ENCODE measurements at regions not wholly inside any gene's neighbourhood (a gene's known extent, or its start where the extent isn't known, plus 50 kb on each side); places are given as distances from the start of the nearest gene placed in this dataset.
A peak's percentile ranks its signal among the peaks of the same experiment; 100 is the strongest.

- Histone ChIP-seq H3K27ac (no peak overlapping the region), H3K4me1 (peaks cover 0 to 11% (median 0%) of the 10 kb centered on the region in 12 donors), H3K27me3 (no peaks in the 10 kb centered on the region), H3K9me3 (no peaks in the 10 kb centered on the region), H3K36me3 (no peaks in the 10 kb centered on the region), H3K4me3 (no peak overlapping the region)
- TF ChIP-seq, protein P1, sequence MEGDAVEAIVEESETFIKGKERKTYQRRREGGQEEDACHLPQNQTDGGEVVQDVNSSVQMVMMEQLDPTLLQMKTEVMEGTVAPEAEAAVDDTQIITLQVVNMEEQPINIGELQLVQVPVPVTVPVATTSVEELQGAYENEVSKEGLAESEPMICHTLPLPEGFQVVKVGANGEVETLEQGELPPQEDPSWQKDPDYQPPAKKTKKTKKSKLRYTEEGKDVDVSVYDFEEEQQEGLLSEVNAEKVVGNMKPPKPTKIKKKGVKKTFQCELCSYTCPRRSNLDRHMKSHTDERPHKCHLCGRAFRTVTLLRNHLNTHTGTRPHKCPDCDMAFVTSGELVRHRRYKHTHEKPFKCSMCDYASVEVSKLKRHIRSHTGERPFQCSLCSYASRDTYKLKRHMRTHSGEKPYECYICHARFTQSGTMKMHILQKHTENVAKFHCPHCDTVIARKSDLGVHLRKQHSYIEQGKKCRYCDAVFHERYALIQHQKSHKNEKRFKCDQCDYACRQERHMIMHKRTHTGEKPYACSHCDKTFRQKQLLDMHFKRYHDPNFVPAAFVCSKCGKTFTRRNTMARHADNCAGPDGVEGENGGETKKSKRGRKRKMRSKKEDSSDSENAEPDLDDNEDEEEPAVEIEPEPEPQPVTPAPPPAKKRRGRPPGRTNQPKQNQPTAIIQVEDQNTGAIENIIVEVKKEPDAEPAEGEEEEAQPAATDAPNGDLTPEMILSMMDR (IDR thresholded peaks at IDR 0.05): no peak
- TF ChIP-seq POLR2A (IDR thresholded peaks at IDR 0.05): no peak
- DNase-seq: no peak
- intact Hi-C loops (cut with DNase I): no loop called here
- WGBS, 4 donors: 73 to 96% (median 79%) methylated on average over 3 of the region's 3 CpGs
- ATAC-seq: no peak
These were observed 287.2 kb downstream of the ZSWIM6 start for GRCh38 chr5:61619289-61619688.

DNA sequence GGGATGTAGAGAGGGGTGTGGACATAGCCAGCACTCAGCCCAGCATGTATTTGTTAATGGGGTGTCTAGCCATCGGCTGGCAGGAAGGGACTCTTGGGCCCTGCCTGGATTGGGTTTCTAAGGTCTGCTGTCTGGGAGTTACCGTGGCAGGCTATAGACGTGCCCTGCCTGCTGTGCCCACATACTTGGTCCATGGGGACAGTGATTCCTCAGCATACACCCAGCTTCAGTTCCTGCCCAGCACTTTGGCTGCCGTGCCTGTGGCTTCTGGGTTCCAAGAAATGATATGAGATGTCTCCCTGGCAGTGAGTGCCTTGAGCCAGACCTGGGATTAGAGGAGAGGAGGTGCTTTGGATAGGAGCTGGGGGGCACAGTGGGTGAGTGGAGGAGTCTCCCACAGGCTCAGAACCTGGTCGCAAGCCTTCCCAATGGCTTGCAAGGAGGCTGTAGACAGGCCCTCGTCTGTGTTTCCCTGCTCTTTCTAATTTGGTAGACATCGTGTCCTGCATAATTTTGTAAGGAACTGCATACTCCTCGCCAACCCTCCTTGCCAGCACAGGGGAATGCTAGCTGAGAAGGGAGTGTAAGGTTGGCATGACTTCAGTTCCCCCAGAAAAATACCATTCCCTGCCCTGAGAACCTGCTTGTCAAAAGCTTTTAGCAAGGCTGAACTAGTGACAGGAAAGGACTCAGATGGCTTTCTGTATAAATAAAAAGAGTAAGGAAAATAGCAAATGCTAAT lies 287.9 kb downstream of the ZSWIM6 start:
- no peak for TF ChIP-seq POLR2A (IDR thresholded peaks at IDR 0.05)
- TF ChIP-seq, protein P1 (IDR thresholded peaks at IDR 0.05): no peak
- intact Hi-C loops (cut with DNase I): loop anchor here in 2 of 10 donors (10.0 kb wide), 1 partner anchor 285 kb away; the partner anchor contains the start of gene ZSWIM6 (in 2 of the 2)
- ATAC-seq (no peak), DNase-seq (no peak)
- H3K27ac ChIP-seq: no peak overlapping the region
- H3K27me3 ChIP-seq: no peaks in the 10 kb centered on the region
- H3K4me1 ChIP-seq: peaks cover 0 to 16% (median 4%) of the 10 kb centered on the region in 12 donors
- no peaks in the 10 kb centered on the region for H3K9me3 ChIP-seq
- no peak overlapping the region for H3K4me3 ChIP-seq
- H3K36me3 ChIP-seq: no peaks in the 10 kb centered on the region
- WGBS, 4 donors: 80 to 91% (median 85%) methylated on average over 8 of the region's 8 CpGs

DNA sequence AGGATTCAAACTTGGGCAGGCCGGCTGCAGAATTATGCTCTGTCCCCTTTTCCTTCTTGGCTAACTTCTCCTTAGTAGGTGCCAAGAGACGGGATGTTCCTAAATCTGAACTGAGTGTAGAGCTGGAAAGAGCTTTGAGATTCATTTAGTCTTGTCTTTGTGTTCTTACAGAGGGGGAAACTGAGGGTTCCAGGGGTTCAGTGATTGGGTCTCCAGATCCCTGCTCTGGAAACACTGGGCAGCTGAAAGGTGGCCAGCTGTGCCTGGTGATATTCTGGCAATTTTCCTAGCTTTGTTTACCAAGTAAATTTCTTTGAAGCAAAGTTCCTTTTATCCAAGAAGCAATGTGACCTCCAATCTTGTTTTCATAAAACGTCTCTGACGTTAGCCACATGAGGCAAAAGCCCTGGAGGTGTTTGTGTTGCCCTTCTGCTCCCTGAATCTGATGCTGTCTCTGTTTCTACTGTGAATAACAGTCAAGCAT lies 288.7 kb downstream of the ZSWIM6 start:
- no peaks in the 10 kb centered on the region for H3K9me3 ChIP-seq
- DNase-seq: no peak
- peaks cover 0 to 17% (median 7%) of the 10 kb centered on the region in 12 donors for H3K4me1 ChIP-seq
- H3K27ac ChIP-seq: peak overlapping the region in 1 of 12 donors; percentile 30
- intact Hi-C loops (cut with DNase I): loop anchor here in 2 of 10 donors (10.0 kb wide), 1 partner anchor 286 kb away; the partner anchor contains the start of gene ZSWIM6 (in 2 of the 2)
- no peak for ATAC-seq
- TF ChIP-seq POLR2A (IDR thresholded peaks at IDR 0.05): no peak
- TF ChIP-seq, protein P1 (IDR thresholded peaks at IDR 0.05): no peak
- no peaks in the 10 kb centered on the region for H3K36me3 ChIP-seq
- whole genome bisulfite sequencing, 4 donors: 43 to 71% (median 53%) methylated on average over 4 of the region's 4 CpGs
- no peaks in the 10 kb centered on the region for H3K27me3 ChIP-seq
- H3K4me3 ChIP-seq: no peak overlapping the region

DNA sequence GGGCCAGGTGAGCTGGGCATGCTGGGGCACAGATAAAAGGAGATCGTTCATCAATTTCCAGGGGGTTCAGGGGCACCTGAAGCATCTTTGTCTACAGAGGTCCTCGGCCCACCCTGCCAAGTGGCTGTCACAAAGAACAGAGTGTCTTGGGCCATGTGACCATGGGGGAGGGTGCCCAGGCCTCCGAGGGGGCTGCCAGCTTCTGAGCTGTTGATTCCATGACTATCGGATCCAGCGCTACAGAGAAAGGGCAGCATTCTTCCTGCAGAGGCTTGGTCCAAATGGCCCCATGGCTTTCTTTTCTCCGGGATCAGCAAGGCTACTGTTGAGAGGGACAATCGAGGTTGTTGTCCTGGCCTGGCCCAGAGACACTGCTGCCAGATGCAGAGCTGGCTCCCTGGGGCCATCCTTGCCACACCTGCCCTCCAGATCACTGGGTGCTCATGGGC lies 289.2 kb downstream of the ZSWIM6 start:
- peak in 1 of 5 donors; percentile 28 for DNase-seq
- Histone ChIP-seq H3K27ac (peak overlapping the region in 1 of 12 donors; percentile 30), H3K27me3 (no peaks in the 10 kb centered on the region), H3K4me1 (peaks cover 0 to 22% (median 8%) of the 10 kb centered on the region in 12 donors), H3K4me3 (no peak overlapping the region), H3K36me3 (no peaks in the 10 kb centered on the region), H3K9me3 (no peaks in the 10 kb centered on the region)
- 79 to 88% (median 85%) methylated on average over 7 of the region's 7 CpGs for WGBS, 4 donors
- no peak for ATAC-seq
- intact Hi-C loops (cut with DNase I): loop anchor here in 2 of 10 donors (10.0 kb wide), 1 partner anchor 286 kb away; the partner anchor contains the start of gene ZSWIM6 (in 2 of the 2)
- no peak for TF ChIP-seq POLR2A (IDR thresholded peaks at IDR 0.05)
- TF ChIP-seq, protein P1 (IDR thresholded peaks at IDR 0.05): no peak
